ENCODE measurements at regions not wholly inside any gene's neighbourhood (a gene's known extent, or its start where the extent isn't known, plus 50 kb on each side); places are given as distances from the start of the nearest gene placed in this dataset.

- Mint-ChIP-seq H3K9me3 (peaks cover 3% of the 10 kb centered on the region), H3K4me1 (no peaks in the 10 kb centered on the region), H3K4me3 (no peak overlapping the region), H3K36me3 (ENCODE audit: low read depth) (no peaks in the 10 kb centered on the region), H3K27ac (no peak overlapping the region), H3K27me3 (ENCODE audit: insufficient read depth) (no peaks in the 10 kb centered on the region)
- DNase-seq = no peak
- no peaks in the 10 kb centered on the region for H3K36me3 ChIP-seq (ENCODE audit: control insufficient read depth, insufficient read depth, low read length)
- no peaks in the 10 kb centered on the region for H3K27me3 ChIP-seq (ENCODE audit: control insufficient read depth, insufficient read depth, low read length, poor library complexity, severe bottlenecking)
- H3K4me3 ChIP-seq (ENCODE audit: low read length) = no peak overlapping the region
- H3K4me1 ChIP-seq (ENCODE audit: control insufficient read depth, insufficient read depth, low read length) = no peaks in the 10 kb centered on the region
- 89 to 100% methylated on average over 1 of the region's 1 CpG for WGBS, 2 experiments (ENCODE audit: insufficient coverage in 1 of 2, insufficient read length in 1 of 2)
- no peaks in the 10 kb centered on the region for H3K9me3 ChIP-seq (ENCODE audit: control insufficient read depth, low read length)
- H3K27ac ChIP-seq (ENCODE audit: low read depth, low read length) = no peak overlapping the region
- no peak for TF ChIP-seq CTCF (conservative IDR thresholded peaks at IDR 0.05)
- no peak overlapping the region for H3K9ac ChIP-seq (ENCODE audit: extremely low read depth, low read length, poor library complexity, severe bottlenecking)
Measured at GRCh38 chr6:98747273-98747672, 87.1 kb upstream of the POU3F2 start.

GRCh38 chr6:98747960-98748359 is 86.4 kb upstream of the POU3F2 start:
- Histone ChIP-seq H3K9ac (ENCODE audit: extremely low read depth, low read length, poor library complexity, severe bottlenecking) (no peak overlapping the region), H3K4me1 (ENCODE audit: control insufficient read depth, insufficient read depth, low read length) (no peaks in the 10 kb centered on the region), H3K36me3 (ENCODE audit: control insufficient read depth, insufficient read depth, low read length) (no peaks in the 10 kb centered on the region), H3K9me3 (ENCODE audit: control insufficient read depth, low read length) (no peaks in the 10 kb centered on the region), H3K27ac (ENCODE audit: low read depth, low read length) (no peak overlapping the region), H3K4me3 (ENCODE audit: low read length) (no peak overlapping the region), H3K27me3 (ENCODE audit: control insufficient read depth, insufficient read depth, low read length, poor library complexity, severe bottlenecking) (no peaks in the 10 kb centered on the region)
- Mint-ChIP-seq H3K4me1 (no peaks in the 10 kb centered on the region), H3K36me3 (ENCODE audit: low read depth) (no peaks in the 10 kb centered on the region), H3K4me3 (no peak overlapping the region), H3K9me3 (peaks cover 3% of the 10 kb centered on the region), H3K27me3 (ENCODE audit: insufficient read depth) (no peaks in the 10 kb centered on the region), H3K27ac (no peak overlapping the region)
- WGBS, 2 experiments (ENCODE audit: insufficient coverage in 1 of 2, insufficient read length in 1 of 2) = 74 to 87% methylated on average over 2 to 3 of the region's 3 CpGs
- no peak for DNase-seq
- no peak for TF ChIP-seq CTCF (conservative IDR thresholded peaks at IDR 0.05)

- Mint-ChIP-seq H3K27me3 (ENCODE audit: insufficient read depth) (no peaks in the 10 kb centered on the region), H3K4me1 (no peaks in the 10 kb centered on the region), H3K4me3 (no peak overlapping the region), H3K27ac (no peak overlapping the region), H3K36me3 (ENCODE audit: low read depth) (no peaks in the 10 kb centered on the region), H3K9me3 (peaks cover 7% of the 10 kb centered on the region)
- no peaks in the 10 kb centered on the region for H3K9me3 ChIP-seq (ENCODE audit: control insufficient read depth, low read length)
- no peak overlapping the region for H3K9ac ChIP-seq (ENCODE audit: extremely low read depth, low read length, poor library complexity, severe bottlenecking)
- DNase-seq = no peak
- H3K27me3 ChIP-seq (ENCODE audit: control insufficient read depth, insufficient read depth, low read length, poor library complexity, severe bottlenecking) = no peaks in the 10 kb centered on the region
- peak; percentile 43 for TF ChIP-seq CTCF (conservative IDR thresholded peaks at IDR 0.05)
- H3K36me3 ChIP-seq (ENCODE audit: control insufficient read depth, insufficient read depth, low read length) = no peaks in the 10 kb centered on the region
- H3K4me3 ChIP-seq (ENCODE audit: low read length) = no peak overlapping the region
- H3K27ac ChIP-seq (ENCODE audit: low read depth, low read length) = no peak overlapping the region
- H3K4me1 ChIP-seq (ENCODE audit: control insufficient read depth, insufficient read depth, low read length) = no peaks in the 10 kb centered on the region
Measured at GRCh38 chr6:98759459-98759858, 74.9 kb upstream of the POU3F2 start.
